Activated naive CD4-positive, alpha-beta T cell treated with anti-CD3 and anti-CD28 coated beads, Interleukin-2, amount 50 U/mL, for 16 hours (primary cell): ENCODE measurements at regions not wholly inside any gene's neighbourhood (a gene's known extent, or its start where the extent isn't known, plus 50 kb on each side); places are given as distances from the start of the nearest gene placed in this dataset.
A peak's percentile ranks its signal among the peaks of the same experiment; 100 is the strongest.

Experiments used
- DNase-seq: peaks from one replicate; pipeline ENCODE4 v3.0.0-alpha.2; 2020

DNA sequence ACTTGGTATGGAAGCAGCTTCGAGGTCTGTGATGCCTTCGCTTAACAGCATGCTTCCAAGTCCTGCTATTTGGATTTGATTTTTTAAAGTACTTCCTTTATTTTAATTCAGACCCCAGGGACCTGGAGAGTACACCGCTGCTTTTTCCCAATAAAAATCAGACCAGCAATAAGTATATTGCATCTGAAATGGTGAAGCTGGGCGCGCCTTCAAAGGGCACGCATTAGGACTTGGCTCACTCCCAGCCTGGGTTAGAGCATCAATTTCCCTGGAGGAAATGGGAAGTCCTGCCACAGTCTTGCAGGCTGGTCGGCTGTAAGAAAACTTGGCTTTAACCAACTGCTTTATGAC is 325.1 kb downstream of the RRAGC start:
- no peak for DNase-seq

DNA sequence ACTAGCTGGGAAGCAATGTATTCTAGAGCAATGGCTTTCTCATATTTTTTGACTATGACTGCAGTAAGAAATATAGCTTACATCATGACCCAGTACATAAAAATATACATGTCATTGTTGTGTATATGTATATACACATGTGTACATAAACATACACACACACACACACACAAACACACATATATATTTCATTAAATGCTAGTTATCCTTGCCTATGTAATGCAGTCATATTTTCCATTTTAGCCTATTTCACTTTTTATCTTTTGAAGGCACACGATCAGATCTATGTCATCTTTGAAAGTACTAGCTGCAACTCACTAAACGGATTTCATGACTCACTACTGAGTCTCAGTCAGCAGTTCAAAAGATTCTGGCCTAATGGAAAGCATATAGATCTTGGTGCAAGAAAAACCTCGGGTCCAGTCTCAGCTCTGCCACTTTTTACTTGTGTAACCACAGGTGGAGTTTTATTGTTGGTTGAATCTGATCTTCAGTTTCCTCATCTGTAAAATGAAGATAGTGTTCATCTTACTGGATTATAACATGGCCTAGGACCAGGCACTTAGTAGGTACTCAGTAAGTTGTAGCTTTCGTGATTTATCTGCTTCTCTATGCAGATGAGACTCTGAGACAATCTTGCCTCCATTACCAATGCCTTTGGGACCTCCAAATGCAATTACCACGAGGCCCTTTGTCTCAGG is 325.6 kb downstream of the RRAGC start:
- DNase-seq: no peak

DNA sequence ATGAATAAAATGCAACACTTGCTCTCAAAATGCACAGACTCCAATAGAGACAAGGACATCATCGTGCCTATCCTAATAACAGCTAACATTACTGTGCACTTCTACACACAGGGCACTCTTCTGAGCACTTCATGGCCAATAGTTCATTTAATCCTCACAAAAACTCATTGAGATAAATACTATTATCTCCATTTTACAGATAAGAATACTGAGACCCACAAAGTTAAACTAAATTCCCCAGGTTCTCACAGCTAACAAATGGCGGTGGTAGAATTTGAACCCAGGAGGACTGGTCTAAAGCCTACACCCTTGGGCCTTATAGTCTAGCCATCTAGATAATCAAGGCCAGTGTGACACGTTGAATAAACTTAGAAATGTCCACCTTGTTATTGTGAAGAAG is 328.6 kb downstream of the RRAGC start:
- no peak for DNase-seq

DNA sequence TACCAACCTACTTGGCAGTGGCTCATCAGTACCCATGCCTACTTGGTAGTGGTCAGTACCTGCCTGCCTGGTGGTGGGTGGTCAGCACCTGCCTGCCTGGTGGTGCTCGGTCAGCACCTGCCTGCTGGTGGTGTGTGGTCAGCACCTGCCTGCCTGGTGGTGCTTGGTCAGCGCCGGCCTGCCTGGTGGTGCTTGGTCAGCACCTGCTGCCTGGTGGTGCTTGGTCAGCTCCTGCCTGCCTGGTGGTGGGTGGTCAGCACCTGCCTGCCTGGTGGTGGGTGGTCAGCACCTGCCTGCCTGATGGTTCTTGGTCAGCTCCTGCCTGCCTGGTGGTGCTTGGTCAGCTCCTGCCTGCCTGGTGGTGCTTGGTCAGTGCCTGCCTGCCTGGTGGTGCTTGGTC is 329.6 kb downstream of the RRAGC start:
- DNase-seq: no peak

DNA sequence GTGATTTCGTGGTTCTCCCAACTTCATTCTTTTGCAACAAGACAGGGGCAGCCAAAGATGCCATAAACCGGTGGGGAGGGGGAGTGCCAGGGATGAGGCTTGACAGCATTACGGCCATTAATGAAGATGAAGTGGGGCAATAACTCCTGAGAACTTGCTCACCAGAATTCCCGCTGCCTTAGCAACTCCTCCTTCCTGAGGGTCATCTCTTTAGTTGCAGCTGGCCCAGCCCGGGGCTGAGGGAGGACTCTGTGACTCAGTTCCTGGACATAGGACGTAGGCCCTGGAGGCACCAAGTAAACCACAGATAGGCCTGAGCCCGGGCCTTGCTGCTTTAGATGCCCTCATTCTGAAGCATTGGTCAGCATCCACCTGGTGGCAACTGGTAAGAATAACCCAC is 330.2 kb downstream of the RRAGC start:
- no peak for DNase-seq

DNA sequence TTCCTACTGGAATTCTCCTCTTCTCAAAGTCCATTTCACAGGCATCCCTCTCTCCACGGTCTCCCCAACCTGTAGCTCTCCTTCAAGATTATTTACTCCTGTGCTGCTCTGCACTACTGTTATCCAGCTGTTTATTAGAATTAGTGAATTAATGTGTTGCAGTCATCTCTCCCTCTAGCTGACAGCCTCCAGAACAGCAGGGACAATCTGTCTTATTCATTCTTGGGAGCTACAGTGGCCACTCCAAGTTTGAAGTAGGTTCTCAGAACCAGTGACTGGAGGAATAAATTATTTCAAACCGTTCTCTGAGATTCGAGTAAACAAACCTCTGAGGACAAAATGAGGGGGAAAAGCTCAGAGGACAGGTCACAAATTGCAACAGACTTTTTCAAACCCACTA is 330.9 kb downstream of the RRAGC start:
- no peak for DNase-seq

DNA sequence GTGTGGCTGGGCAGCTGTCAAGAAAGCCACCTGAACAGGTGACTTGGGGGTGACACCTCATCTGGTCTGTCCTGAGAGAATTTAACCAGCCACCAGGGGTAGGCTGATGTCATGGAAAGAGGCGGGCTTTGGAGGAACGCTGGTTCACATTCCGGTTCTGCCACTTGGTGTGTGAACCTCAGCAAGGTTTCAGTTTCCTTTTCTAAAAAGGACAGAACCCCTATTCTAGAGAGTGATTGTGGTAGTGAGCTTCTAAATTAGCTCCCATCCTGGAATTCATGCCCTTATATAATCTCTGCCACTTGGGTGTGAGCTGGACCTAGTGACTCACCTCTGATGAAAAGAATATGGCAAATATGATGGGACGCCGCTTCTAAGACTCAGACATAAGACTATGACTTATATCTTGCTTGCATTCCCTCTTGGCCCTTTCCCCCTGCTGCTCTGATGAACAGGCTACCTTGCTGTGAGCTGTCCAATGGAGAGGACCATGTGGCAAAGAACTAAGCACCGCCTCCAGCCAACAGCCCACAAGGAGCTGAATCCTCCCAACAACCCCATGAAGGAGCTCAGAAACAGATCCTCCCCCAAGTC is 332.1 kb downstream of the RRAGC start:
- peak; percentile 56 for DNase-seq

DNA sequence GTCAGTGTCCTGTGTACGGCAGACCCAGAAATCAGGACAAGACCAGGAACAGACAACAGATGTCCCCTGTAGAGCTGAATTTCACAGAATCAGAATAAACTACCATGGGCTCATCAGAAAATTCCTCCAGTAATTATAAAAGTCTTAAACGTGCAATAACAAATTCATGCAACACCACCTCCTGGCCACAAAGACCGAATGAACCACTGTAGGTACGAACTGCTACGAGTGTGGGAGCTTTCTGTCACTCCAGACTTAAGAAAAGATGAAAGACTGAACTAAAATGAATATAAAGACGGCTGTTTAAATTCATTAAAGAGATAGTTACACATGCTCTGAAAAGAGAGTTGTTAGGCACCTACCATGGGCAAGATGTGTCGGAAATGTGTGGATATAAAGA is 333.5 kb downstream of the RRAGC start:
- no peak for DNase-seq

DNA sequence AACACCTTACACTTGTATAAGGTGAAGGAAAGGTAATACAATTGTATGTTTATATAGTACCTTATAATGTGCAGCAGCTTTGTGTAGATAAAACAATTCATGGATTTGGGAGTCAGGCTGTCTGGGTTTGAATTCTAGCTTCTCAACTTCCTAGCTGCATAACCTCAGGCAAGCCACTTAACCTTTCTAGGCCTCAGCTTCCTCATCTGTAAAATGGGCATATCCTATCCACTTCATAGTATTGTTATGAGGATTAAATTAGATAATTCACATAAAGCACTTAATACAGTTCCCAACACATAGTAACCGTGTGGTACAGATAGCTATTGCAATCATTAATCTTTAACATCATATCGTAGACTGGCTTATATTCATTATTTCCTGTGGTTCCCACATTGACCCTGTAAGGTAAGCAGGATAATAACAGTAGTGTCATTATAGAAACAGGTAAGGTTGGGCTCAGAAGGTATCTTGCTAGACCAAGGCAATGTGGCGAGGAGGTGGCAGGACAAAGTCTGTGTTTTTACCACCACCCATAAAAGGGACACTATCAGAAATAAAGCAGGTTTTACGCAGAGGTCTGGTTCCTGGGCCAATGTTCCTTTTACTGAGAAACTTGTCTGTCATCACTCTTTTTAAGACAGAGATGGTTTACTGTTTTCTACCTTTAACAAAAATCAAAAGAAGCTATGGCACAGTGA is 334.1 kb downstream of the RRAGC start:
- DNase-seq: no peak

DNA sequence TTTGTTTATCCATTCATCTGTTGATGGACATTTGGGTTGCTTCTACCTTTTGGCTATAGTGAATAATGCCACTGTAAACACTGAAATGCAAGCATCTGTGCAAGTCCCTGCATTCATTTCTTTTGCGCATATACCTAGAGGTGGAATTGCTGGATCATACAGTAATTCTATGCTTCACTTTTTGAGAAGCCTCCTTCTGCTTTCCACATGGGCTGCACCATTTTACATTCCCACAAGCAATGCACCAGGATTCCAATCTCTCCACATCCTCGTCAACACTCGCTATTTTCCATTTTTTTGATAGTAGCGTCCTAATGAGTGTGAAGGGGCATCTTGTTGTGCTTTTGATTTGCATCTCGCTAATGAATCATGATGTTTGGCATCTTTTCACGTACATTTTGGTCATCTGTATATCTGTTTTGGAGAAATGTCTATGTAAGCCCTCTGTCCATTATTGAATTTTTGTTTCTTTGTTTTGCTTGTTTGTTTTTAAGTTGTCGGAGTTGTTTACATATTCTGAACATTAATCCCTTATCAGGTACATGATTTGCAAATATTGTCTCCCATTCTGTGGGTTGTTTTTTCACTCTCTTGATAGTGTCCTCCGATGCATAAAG is 335.4 kb downstream of the RRAGC start:
- no peak for DNase-seq

DNA sequence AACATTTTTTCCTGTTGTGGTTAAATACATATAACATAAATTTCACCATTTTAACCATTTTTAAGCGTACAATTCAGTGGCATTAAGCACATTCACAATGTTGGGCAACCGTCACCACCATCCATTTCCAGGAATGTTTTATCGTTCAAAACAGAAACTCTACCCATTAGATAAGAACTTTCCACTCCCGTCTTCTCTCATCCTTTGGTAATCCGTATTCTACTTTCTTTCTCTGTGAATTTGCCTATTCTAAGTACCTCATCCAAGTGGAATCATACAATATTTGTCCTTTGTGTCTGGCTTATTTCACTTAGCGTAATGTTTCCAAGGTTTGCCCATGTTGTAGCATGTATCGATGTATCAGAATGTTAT is 336.0 kb downstream of the RRAGC start:
- no peak for DNase-seq

DNA sequence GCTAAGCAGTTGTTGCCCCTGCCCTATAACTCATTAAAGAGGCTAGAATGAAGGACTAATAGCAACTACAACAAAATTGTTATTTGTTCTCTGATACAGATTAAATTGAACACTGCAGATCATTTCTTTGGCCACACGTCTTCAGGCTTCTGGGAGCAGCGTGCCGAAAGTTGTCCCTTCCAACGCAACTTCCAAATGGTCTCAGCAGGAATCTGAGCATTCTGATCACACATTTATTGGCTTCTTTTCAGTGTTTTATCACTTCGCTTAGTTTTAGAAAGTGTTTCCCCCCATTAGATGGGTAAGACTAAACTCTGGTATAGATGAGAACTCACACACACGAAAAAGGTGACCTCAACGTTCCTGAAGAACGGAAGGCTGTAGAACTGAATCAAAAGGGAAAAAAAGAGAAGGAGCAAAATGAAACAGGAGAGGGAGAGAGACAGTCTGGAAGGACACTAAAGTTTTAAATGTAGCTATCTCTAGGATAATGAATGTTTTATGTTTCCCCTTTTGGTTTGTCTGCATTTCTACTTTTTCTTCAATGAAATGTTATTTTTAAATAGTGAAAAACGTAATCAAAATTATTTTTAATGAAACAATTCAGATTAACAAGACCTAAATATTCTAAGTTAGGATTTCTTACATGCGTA is 336.5 kb downstream of the RRAGC start:
- no peak for DNase-seq

DNA sequence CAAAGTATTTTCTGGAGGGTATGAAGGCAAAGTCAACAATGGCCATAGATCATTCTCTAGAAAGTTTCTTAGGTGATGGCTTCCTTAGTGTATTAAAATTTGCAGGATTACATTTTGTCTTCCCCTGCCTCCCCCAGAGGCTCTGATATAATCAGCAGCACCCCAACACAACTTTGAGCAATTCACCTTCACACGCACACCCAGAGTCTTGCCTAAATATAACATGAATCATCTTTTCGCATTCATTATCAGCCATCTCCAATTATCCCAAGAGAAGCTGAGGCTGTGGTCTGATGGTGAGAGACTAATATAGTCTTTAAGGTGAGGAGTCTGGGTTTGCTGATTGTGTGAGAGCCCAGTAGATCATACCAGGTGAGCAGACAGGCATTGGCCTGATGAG is 343.0 kb downstream of the RRAGC start:
- no peak for DNase-seq

DNA sequence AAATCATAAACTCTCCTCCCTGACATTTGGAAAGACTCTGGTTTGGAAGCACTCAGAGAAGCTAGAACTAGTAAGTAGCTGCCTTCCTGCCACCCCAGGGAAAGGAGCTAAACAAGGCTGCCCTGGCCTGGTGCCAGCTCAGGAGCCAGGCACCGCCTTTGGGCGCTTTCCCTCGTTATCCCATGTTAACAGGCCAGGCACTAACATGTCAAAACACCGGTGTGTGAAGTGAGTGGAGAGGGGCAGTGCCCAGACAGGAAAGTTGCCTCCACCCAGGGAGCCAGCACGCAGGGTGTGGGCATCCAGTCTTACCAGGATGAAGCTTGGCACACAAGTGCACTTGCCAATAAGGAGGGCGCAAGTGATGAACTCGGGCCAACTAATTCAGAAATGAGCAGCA is 346.8 kb downstream of the RRAGC start:
- DNase-seq: no peak

DNA sequence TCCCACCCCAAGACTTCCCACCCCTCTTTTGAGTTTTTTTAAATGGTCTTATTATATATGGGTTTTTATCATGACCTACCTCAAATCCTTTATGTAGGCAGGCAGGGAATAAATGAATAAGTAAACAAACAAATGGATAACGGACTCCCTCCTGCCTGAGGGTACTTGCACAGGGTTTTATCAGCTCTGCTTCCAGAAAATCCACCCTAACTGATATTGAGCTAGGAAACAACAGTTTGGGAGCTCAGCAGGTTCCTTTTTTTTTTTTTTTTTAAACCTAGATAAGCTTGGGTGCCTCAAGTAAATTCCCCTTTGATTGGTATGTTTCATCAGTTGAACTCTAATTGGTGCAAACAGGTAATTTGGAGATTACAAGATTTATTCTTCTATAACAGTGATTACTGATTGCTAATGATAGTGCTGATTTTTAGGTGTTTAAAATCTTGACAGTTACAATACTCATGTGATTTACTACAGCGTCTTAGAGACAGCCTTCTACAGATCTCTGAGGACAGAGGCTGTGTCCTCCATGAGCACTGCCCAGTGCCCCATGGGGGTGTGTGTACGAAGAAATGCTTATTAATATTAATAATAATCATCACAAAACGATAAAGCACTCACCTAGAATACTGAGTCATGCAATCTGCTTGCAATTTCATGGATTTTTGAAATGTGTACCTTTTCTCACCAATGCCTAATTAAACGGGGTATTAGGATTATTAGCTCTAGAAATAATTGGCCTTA is 347.4 kb downstream of the RRAGC start:
- DNase-seq: no peak

DNA sequence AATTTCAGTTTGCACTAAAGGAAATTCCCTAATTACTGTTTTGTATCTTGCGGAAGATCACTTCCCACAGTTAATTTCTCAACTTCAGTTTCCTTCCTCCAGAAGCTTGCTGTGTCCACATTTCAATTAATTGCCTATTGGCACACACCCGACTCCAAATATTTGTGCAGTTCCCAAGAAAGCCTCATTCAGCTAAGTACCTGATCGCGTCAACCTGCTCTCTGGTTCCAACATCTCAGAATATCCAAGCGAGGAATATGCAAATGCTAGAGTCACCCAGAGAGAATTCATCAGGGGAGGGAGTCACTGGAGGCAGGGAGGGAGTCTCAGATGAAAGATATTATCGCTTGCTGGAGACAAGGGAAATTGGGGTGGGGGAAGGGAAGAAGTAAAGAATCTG is 351.3 kb downstream of the RRAGC start:
- no peak for DNase-seq

DNA sequence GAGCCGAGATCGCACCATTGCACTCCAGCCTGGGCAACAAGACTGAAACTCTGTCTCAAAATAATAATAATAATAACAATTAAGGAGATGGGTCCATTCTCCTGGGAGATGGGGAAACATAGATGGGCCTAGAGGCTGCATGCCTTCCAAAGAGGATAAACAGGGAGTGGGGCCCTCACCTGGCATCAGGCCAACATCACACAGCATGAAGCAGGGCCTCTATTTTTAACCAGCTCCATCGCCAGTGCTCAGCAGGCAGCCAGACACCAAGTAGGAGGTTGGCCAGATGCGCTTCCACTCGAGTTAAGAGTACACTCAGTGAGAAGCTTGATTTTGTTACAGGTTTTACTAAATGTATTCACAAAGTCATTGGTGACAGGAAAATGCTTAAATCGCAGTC is 352.0 kb downstream of the RRAGC start:
- DNase-seq: no peak

DNA sequence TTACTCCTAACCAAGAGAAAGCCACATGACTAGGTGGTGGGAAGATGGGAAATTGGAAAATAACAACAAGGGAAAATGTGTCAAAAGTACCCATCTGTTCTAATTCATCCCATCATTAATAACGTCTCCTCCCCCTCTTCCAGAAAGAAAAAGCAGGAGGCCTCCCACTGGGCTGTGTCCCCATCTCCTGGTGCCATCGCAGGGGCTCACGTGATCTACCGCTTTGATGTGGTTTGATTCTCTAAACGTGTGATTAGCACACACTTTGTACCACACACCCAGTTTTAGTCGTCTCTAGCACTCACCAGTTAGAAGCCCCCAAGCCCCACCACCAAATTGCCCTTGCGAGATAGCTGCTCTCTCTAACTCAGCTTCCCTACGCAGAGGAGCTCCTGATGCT is 353.6 kb downstream of the RRAGC start:
- DNase-seq: no peak

DNA sequence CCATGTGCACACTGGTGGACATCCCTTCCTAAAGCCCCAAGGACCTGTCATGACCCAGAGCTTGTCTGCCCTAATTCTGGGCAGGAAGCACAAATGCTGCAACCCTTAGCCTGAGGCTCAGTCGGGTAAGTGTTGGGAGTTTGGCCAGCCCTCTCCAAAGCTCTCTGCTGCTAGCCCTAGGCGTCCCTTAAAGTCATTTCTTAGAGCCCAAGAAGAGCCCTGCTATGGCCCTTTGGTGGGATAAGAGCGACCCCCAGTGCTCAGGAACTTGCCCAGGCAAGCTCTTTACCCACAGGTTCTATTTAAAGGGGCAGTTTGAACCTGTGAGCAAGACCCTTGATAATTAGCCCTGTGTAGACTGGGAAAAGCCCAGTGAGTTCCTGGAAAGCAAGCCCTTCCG is 356.8 kb downstream of the RRAGC start:
- no peak for DNase-seq

DNA sequence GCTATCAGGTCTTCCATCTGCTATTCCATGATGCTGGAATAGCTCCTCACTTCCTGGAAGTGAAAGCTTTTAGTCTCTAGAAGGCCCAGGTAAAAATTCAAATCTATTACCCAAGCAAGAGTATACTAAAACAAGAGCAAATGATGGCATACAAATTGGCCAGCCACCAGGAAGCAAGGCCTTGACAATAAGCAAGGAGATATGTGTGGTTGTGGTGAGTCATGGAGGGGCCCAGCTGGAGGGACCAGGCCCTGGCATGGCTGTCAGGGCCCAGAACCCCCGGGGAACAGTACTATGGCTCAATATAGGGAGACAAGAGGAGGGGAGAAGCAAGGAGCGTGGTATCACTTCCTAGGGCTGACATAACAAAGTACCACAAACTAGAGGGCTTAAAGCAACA is 358.7 kb downstream of the RRAGC start:
- no peak for DNase-seq

DNA sequence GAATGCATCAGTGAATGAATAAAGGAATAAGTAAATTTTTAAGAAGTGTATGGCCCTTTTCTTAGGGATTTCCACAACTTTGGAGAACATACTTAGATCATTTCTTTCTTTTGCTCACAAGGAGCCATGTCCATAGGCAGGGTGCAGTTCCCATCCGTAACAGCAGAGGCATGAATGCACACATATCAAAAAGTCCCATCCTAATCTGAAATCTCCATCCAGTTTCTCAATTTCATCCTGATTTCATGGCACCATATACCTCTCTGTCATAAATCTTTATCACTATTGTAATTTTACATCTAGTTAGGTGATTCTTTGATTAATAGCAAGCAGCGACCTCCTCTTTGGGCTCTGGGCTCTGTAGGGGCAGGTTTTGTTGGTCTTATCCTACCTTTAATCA is 359.2 kb downstream of the RRAGC start:
- DNase-seq: no peak

DNA sequence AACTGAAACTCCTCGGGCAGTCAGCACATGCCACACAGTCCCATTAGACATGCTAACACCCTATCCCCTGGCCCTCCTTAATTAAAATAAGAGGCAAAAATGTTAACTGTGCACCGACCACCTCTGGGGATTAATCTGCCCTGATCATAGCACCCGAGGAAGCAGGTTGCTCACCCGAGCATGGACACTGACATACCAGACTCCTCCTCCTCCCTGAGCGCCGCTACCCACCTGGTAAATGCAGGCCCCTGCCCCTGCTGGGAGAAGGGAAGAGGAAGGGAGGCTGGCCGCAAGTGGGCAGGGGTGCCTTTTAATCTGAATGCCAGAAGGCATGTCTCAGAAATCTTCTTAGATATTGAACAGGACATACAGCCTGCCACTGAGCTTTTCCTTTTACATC is 360.9 kb downstream of the RRAGC start:
- DNase-seq: no peak
